HepG2 (cell line): ENCODE measurements at regions not wholly inside any gene's neighbourhood (a gene's known extent, or its start where the extent isn't known, plus 50 kb on each side); places are given as distances from the start of the nearest gene placed in this dataset.

ENCODE experiments used
- ATAC-seq: fragments of 200-7000 bp; cut with Tn5 transposase; 3 replicates; pipeline ENCODE4 v1.9.1; 2020; ENCODE audit warnings: mild to moderate bottlenecking, moderate library complexity
- BruUV-seq: library from RNA; stranded (reverse); fragments of 400-500 nt; replicated peaks from 2 replicates; lab custom pipeline; 2021; lab: Mats Ljungman, UMichigan
- CTCF ChIA-PET: fragments of 300-600 bp; formaldehyde crosslinking; extraction: SDS; loops from one replicate; lab custom pipeline; 2021; ENCODE audit warnings: low total read pairs, inconsistent platforms, low intra/inter-chr PET ratio; lab: Yijun Ruan, JAX
- POLR2A ChIA-PET: fragments of 350-600 bp; sonication (Branson Sonifier 250); formaldehyde crosslinking; loops from one replicate; lab custom pipeline; 2020; ENCODE audit warnings: antibody characterized with exemption, inconsistent platforms; lab: Yijun Ruan, JAX
- DNase-seq: peaks from one replicate; pipeline ENCODE4 v3.0.0-alpha.2; 2015; ENCODE audit warnings: low spot score
- FAIRE-seq: peaks from 3 replicates; lab custom pipeline; 2011; peaks lifted over from hg19 to GRCh38; lab: Jason Lieb, UNC
- H2AFZ ChIP-seq: one replicate; pipeline ENCODE4 v1.6.1; 2011; ENCODE audit warnings: low read length, inconsistent platforms
- H3K27ac ChIP-seq: fragments of 300-600 bp; 3 replicates; pipeline ENCODE4 v1.8.0; 2011; ENCODE audit warnings: mixed run types, mild to moderate bottlenecking, mixed read lengths, low read length, inconsistent platforms; ENCODE audit not compliant: insufficient read depth; ENCODE audit errors: extremely low read length
- H3K27me3 ChIP-seq, 2 experiments: fragments of 200-600 bp in 1 of 2; 2 replicates in 1 of 2; 3 replicates in 1 of 2; pipeline versions ENCODE4 v1.6.0 to v1.8.0; 2011; ENCODE audit warnings: low read length in 2 of 2, mild to moderate bottlenecking in 2 of 2, moderate library complexity in 2 of 2, inconsistent platforms in 1 of 2; ENCODE audit not compliant: insufficient read depth in 2 of 2, control insufficient read depth in 1 of 2
- H3K36me3 ChIP-seq, 2 experiments: fragments of 200-600 bp in 1 of 2; replicated peaks in 1 of 2; 2 replicates in 1 of 2; 3 replicates in 1 of 2; pipeline versions ENCODE4 v1.5.1 to v1.8.0; 2011; ENCODE audit warnings: low read length in 2 of 2, inconsistent platforms in 1 of 2; ENCODE audit not compliant: insufficient read depth in 2 of 2, control insufficient read depth in 1 of 2
- H3K4me1 ChIP-seq: 2 replicates; pipeline ENCODE4 v1.5.1; 2012; ENCODE audit warnings: low read length, inconsistent platforms; ENCODE audit not compliant: insufficient read depth
- H3K4me2 ChIP-seq: 2 replicates; pipeline ENCODE4 v1.6.0; 2011; ENCODE audit warnings: low read depth, low read length, inconsistent platforms
- H3K4me3 ChIP-seq, 3 experiments: fragments of 200-600 bp in 1 of 3; sonication (generic), shearing (Covaris generic) in 1 of 3; replicated peaks in 1 of 3; 2 replicates each; pipeline ENCODE4 v1.5.1; 2011 to 2016; ENCODE audit warnings: low read length in 3 of 3, inconsistent platforms in 2 of 3, low read depth in 2 of 3, mild to moderate bottlenecking in 2 of 3, control low read depth in 1 of 3, mixed read lengths in 1 of 3; ENCODE audit not compliant: insufficient read depth in 1 of 3
- H3K79me2 ChIP-seq: one replicate; pipeline ENCODE4 v1.6.1; 2011; ENCODE audit warnings: low read length, inconsistent platforms; ENCODE audit not compliant: insufficient read depth
- H3K9ac ChIP-seq: 2 replicates; pipeline ENCODE4 v1.6.0; 2011; ENCODE audit warnings: mild to moderate bottlenecking, low read depth, low read length, inconsistent platforms; ENCODE audit not compliant: insufficient read depth
- H3K9me3 ChIP-seq: 2 replicates; pipeline ENCODE4 v1.5.1; 2012; ENCODE audit warnings: mild to moderate bottlenecking, low read length
- H4K20me1 ChIP-seq: 2 replicates; pipeline ENCODE4 v1.6.0; 2011; ENCODE audit warnings: inconsistent platforms, mild to moderate bottlenecking, low read length, moderate library complexity; ENCODE audit not compliant: insufficient read depth
- ATF2 ChIP-seq: sonication (generic); formaldehyde crosslinking; IDR thresholded peaks from 2 replicates; pipeline ENCODE4 v1.4.0; 2020; ENCODE audit warnings: missing genetic modification reagents
- CSRNP1 ChIP-seq: sonication (generic); formaldehyde crosslinking; IDR thresholded peaks from 2 replicates; pipeline ENCODE4 v1.8.1; 2023; ENCODE audit warnings: mild to moderate bottlenecking, missing genetic modification reagents
- DNMT3B ChIP-seq: conservative IDR thresholded peaks from 2 replicates; pipeline ENCODE4 v1.6.1; 2016; ENCODE audit warnings: missing biosample characterization, control low read depth
- EEA1 ChIP-seq: sonication (generic); formaldehyde crosslinking; IDR thresholded peaks from 2 replicates; pipeline ENCODE4 v1.5.1; 2020; ENCODE audit warnings: mild to moderate bottlenecking, missing genetic modification reagents, borderline replicate concordance
- ERF ChIP-seq: IDR thresholded peaks from 2 replicates; pipeline ENCODE4 v1.6.1; 2018; ENCODE audit warnings: missing biosample characterization, missing genetic modification reagents
- NR0B2 ChIP-seq: sonication (generic); formaldehyde crosslinking; IDR thresholded peaks from 2 replicates; pipeline ENCODE4 v1.4.0; 2020; ENCODE audit warnings: mild to moderate bottlenecking, missing genetic modification reagents
- PHF8 ChIP-seq: sonication (generic); formaldehyde crosslinking; IDR thresholded peaks from 2 replicates; pipeline ENCODE4 v1.5.0; 2020; ENCODE audit warnings: missing genetic modification reagents
- SKI ChIP-seq: fragments of 450-650 bp; IDR thresholded peaks from one replicate; pipeline ENCODE4 v1.6.1; 2018; ENCODE audit warnings: mild to moderate bottlenecking; ENCODE audit not compliant: partially characterized antibody
- SMARCE1 ChIP-seq: fragments of 450-650 bp; IDR thresholded peaks from 2 replicates; pipeline ENCODE4 v1.6.1; 2017; ENCODE audit warnings: borderline replicate concordance
- TBX3 ChIP-seq: fragments of 450-650 bp; IDR thresholded peaks from 2 replicates; pipeline ENCODE4 v1.6.1; 2017; ENCODE audit warnings: antibody characterized with exemption, mild to moderate bottlenecking, inconsistent platforms, borderline replicate concordance
- TFAP4 ChIP-seq: sonication (generic); IDR thresholded peaks from 2 replicates; pipeline ENCODE4 v1.6.1; 2016; ENCODE audit warnings: low read depth, borderline replicate concordance
- ZNF703 ChIP-seq: sonication (generic); formaldehyde crosslinking; IDR thresholded peaks from 2 replicates; pipeline ENCODE4 v1.5.1; 2020; ENCODE audit warnings: missing genetic modification reagents, mild to moderate bottlenecking, moderate library complexity, borderline replicate concordance
- WGBS: methylation state at CpG from one replicate; pipeline ENCODE4 v1.1.6; 2017; ENCODE audit warnings: low lambda C conversion rate; 5-methylcytosine and 5-hydroxymethylcytosine counted together
- in situ Hi-C: cut with HindIII; loops from 2 replicates; pipeline ENCODE4 v1.10.0; 2017; ENCODE audit warnings: low pct_unique_long_range_greater_than_20kb; ENCODE audit not compliant: extremely low pct_ligation_motif_present
- intact Hi-C: fragments of 100-400 bp; cut with micrococcal nuclease; formaldehyde crosslinking; loops from one replicate; pipeline ENCODE4 v1.10.0; 2022; ENCODE audit not compliant: unreplicated experiment
- TF ChIP-seq, protein P1 (sequence below): sonication (generic); formaldehyde crosslinking; IDR thresholded peaks from 2 replicates; pipeline ENCODE4 v1.5.0; 2020; ENCODE audit warnings: missing genetic modification reagents

GRCh38 chr10:33732161-33732680 lies 397.8 kb upstream of the NRP1 start (continued):
- no peak for TF ChIP-seq EEA1 (CRISPR knock-in tag)

DNA sequence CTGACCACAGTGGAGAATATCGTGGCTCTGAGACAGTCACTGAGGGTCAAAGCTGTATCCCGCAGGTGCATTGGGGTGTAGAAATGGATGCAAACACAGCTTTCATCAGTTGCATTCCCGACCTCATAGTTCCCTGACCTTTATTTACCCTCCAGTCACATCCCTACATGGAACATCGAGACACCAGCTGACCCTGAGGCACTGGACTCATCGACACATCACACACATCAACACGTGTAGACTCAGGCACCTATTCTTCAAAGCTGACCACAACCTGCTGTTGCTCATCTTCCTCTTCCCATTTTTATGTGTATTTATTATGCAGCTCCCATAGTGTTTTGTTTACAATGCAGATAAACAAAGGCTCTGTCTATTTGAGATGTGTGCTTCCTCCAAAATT lies 396.9 kb upstream of the NRP1 start:
- Histone ChIP-seq H2AFZ (no peak overlapping the region), H3K27ac (no peak overlapping the region), H3K4me2 (no peak overlapping the region), H3K27me3 (no peaks in the 10 kb centered on the region; a peak in 1 of 5 replicates), H4K20me1 (no peaks in the 10 kb centered on the region), H3K9ac (no peak overlapping the region)
- intact Hi-C loops, result no loop called here
- ATAC-seq, result no peak
- in situ Hi-C loops, result no loop called here
- CTCF ChIA-PET, result no interaction called here
- no TSS peak for BruUV-seq
- WGBS, result 25% methylated on average over 5 of the region's 6 CpGs
- TF ChIP-seq SMARCE1 (no peak), ZNF703 (no peak), ERF (CRISPR knock-in tag) (no peak), TBX3 (no peak), DNMT3B (CRISPR knock-in tag) (no peak), ATF2 (CRISPR knock-in tag) (no peak), SKI (no peak), TFAP4 (no peak), PHF8 (CRISPR knock-in tag) (no peak), CSRNP1 (no peak), NR0B2 (no peak)
- TF ChIP-seq, protein P1, sequence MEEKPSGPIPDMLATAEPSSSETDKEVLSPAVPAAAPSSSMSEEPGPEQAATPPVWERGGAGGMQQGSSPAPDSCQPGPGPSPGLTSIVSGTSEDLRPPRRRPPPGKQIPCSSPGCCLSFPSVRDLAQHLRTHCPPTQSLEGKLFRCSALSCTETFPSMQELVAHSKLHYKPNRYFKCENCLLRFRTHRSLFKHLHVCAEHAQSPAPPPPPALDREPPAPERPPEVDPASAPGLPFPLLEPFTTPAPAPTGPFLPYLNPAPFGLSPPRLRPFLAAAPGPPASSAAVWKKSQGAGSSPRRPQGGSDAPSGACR (CRISPR knock-in tag), result no peak
- TF ChIP-seq, all 625 proteins: peak for 0
- POLR2A ChIA-PET, result no interaction called here
- Histone ChIP-seq H3K9me3 (no peaks in the 10 kb centered on the region), H3K36me3 (no peaks in the 10 kb centered on the region), H3K79me2 (no peaks in the 10 kb centered on the region), H3K4me3 (no peak overlapping the region), H3K4me1 (peaks cover 10% of the 10 kb centered on the region; the same call in 1 of the 2 replicates)
- DNase-seq, result no peak
- FAIRE-seq, result no peak
